WERI-Rb-1 (cell line): ENCODE measurements at regions not wholly inside any gene's neighbourhood (a gene's known extent, or its start where the extent isn't known, plus 50 kb on each side); places are given as distances from the start of the nearest gene placed in this dataset.
"Not testable (repeated sequence)": the region's sequence is repeated elsewhere in the genome, so short reads cannot be mapped to it uniquely, and the experiment has no call there.

Experiments used
- DNase-seq: peaks from one replicate; pipeline ENCODE4 v3.0.0-alpha.2; 2020
- H3K27ac ChIP-seq: fragments of 250-450 bp; sonication (Bioruptor Pico); 2 replicates; pipeline ENCODE4 v1.5.1; 2020; ENCODE audit warnings: mild to moderate bottlenecking, moderate library complexity
- H3K27me3 ChIP-seq: fragments of 250-450 bp; sonication (Bioruptor Pico); 2 replicates; pipeline ENCODE4 v1.5.1; 2021; ENCODE audit warnings: mild to moderate bottlenecking, low read depth, moderate library complexity; ENCODE audit not compliant: insufficient read depth, severe bottlenecking
- H3K36me3 ChIP-seq: fragments of 250-450 bp; sonication (Bioruptor Pico); 2 replicates; pipeline ENCODE4 v1.5.1; 2020; ENCODE audit warnings: mild to moderate bottlenecking, moderate library complexity
- H3K4me3 ChIP-seq: 2 replicates; pipeline ENCODE4 v1.5.1; 2011; ENCODE audit warnings: low read depth, mild to moderate bottlenecking, control low read depth, low read length
- H3K9me3 ChIP-seq: fragments of 250-450 bp; sonication (Bioruptor Pico); 2 replicates; pipeline ENCODE4 v1.5.1; 2021; ENCODE audit warnings: mild to moderate bottlenecking, moderate library complexity; ENCODE audit not compliant: severe bottlenecking
- TF ChIP-seq, protein P1 (sequence below): IDR thresholded peaks from 2 replicates; pipeline ENCODE4 v1.5.1; 2011; ENCODE audit warnings: low read depth, mild to moderate bottlenecking, control low read depth, inconsistent platforms, low read length

DNA sequence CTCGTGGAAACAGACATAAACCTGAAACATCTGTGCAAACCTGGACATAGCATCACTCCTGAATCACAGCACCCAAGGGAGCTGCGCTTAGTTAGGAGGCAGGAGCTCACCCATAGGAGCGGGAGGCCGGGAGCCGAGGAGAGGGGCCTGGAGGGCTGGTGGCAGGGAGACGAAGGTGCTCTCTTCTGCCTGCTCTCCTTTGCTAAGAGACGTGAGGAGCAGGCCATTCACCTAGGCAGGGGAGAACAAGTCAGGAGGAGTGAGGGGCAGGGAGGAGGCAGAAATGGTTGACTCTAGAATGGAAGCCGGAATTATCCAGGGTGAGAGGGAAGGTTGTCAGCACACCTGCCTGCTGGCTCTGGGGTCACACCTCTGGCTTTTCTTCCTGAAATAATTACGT lies 398.4 kb upstream of the IRX2 start:
- no peak for DNase-seq
- Histone ChIP-seq H3K36me3 (no peaks in the 10 kb centered on the region), H3K4me3 (no peak overlapping the region), H3K27ac (no peak overlapping the region), H3K27me3 (peaks cover 91% of the 10 kb centered on the region), H3K9me3 (peaks cover 10% of the 10 kb centered on the region)
- TF ChIP-seq, protein P1, sequence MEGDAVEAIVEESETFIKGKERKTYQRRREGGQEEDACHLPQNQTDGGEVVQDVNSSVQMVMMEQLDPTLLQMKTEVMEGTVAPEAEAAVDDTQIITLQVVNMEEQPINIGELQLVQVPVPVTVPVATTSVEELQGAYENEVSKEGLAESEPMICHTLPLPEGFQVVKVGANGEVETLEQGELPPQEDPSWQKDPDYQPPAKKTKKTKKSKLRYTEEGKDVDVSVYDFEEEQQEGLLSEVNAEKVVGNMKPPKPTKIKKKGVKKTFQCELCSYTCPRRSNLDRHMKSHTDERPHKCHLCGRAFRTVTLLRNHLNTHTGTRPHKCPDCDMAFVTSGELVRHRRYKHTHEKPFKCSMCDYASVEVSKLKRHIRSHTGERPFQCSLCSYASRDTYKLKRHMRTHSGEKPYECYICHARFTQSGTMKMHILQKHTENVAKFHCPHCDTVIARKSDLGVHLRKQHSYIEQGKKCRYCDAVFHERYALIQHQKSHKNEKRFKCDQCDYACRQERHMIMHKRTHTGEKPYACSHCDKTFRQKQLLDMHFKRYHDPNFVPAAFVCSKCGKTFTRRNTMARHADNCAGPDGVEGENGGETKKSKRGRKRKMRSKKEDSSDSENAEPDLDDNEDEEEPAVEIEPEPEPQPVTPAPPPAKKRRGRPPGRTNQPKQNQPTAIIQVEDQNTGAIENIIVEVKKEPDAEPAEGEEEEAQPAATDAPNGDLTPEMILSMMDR = no peak

DNA sequence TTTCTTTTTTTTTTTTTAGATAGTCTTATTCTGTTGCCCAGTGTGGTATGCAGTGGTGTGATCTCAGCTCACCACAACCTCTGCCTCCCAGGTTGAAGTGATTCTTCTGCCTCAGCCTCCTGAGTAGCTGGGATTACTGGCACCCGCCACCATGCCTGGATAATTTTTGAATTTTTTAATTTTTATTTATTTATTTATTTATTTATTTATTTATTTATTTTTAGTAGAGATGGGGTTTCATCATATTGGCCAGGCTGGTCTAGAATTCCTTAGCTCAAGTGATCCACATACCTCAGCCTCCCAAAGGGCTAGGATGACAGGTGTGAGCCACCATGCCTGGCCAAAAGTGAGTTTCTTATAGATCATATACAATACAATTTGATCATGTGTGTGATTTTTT lies 395.9 kb upstream of the IRX2 start:
- peaks cover 10% of the 10 kb centered on the region for H3K9me3 ChIP-seq
- H3K27me3 ChIP-seq = peaks cover 90% of the 10 kb centered on the region
- not testable (repeated sequence) for H3K36me3 ChIP-seq, H3K4me3 ChIP-seq, H3K27ac ChIP-seq, DNase-seq

DNA sequence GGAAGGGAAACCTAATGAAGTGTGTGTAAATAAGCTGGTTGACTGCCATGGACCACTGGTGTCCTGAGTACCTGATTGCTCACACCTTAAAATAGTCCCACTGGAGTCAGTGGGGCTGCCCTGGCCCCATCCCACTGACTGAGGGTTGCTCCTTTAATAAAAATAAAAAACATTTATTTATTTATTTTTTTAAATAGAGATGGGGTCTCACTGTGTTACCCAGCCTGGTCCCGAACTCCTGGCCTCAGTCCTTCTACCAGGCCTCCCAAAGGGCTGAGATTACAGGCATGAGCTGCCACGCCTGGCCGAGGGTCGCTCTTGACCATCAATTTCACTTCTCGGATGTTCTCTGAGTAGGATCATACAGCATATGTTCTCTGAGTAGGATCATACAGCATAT lies 394.2 kb upstream of the IRX2 start:
- Histone ChIP-seq H3K4me3 (no peak overlapping the region), H3K27ac (no peak overlapping the region), H3K36me3 (no peaks in the 10 kb centered on the region), H3K9me3 (peaks cover 5% of the 10 kb centered on the region), H3K27me3 (peaks cover 86% of the 10 kb centered on the region)
- DNase-seq = no peak
- TF ChIP-seq, protein P1 = no peak

DNA sequence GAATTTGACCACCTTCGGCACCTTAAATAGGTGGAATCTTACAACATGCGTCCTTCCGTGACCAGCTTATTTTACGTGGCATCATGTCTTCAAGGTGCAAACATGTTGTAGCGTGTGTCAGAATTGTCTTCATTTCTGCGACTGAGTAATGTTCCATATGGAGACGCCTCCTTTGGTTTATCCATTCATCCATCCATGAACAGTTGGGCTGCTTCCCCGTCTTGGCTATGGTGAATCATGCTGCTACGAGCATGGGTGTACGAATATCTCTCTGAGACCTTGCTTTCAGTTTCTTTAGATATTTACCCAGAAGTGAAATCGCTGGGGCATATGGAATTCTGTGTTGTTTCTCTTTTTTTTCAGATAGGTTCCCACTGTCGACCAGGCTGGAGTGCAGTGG lies 391.9 kb upstream of the IRX2 start:
- H3K4me3 ChIP-seq = no peak overlapping the region
- no peak for DNase-seq
- TF ChIP-seq, protein P1 = no peak
- H3K36me3 ChIP-seq = no peaks in the 10 kb centered on the region
- peaks cover 16% of the 10 kb centered on the region for H3K9me3 ChIP-seq
- H3K27ac ChIP-seq = no peak overlapping the region
- H3K27me3 ChIP-seq = peaks cover 86% of the 10 kb centered on the region

DNA sequence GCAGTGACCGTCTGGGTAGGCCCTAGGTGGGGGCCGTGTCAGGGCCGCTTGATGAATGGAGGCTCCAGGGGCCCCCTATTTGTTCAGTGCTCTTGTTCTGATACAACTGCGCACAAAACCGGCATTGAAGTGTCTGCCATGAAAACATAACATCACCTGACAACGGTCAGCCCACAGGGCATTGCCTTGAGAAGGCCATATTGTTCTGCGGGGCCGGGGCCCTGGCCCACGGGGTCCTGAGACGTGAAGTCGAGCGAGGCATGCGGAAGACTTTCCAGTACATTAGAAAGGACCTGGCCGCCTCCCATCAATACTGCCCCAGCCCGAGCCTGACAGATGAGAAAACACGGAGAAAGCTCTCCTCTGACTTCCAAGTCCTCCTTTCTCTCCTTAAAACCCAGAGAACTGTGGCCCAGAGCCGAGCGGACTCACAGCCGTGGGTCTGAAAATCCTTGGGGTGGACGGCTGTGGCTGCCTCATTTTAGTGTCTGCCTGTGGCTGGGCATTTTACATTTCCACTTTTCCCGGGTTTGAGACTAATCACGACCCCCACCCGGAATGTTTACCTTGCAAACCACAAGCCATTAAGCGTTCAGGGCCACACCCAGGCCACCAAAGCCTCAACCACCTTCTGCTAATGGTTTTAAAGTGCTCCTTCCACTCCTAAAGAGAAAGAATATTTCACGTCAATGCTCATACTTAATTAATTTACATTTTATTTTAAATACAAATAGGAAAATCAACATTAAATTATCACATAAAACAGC lies 391.0 kb upstream of the IRX2 start:
- DNase-seq = no peak
- Histone ChIP-seq H3K9me3 (peaks cover 19% of the 10 kb centered on the region), H3K27ac (no peak overlapping the region), H3K36me3 (no peaks in the 10 kb centered on the region), H3K4me3 (no peak overlapping the region), H3K27me3 (peaks cover 91% of the 10 kb centered on the region)
- TF ChIP-seq, protein P1 = no peak

DNA sequence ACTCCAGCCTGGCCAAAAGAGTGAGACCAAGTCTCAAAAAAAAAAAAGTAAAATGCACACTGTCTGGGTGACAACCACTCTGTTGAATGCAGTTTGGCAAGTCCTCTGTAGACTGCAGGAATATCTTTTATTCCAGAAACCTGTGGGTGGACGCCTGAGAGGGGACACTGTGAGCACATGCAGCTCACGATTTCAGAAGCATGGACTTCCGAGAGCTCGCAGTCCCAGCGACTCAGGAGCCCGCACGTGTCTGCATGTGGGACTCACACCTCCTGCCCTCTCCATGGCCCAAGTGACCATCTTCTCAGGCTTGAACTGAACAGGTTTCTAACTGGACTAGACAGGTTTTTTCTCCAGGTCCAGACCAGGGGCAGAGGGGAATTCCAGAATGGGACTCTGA lies 388.6 kb upstream of the IRX2 start:
- no peak for DNase-seq
- H3K27ac ChIP-seq = no peak overlapping the region
- H3K4me3 ChIP-seq = no peak overlapping the region
- TF ChIP-seq, protein P1 = no peak
- H3K9me3 ChIP-seq = peaks cover 20% of the 10 kb centered on the region
- no peaks in the 10 kb centered on the region for H3K36me3 ChIP-seq
- H3K27me3 ChIP-seq = peaks cover 91% of the 10 kb centered on the region
